RWPE1 (cell line): ENCODE measurements at regions not wholly inside any gene's neighbourhood (a gene's known extent, or its start where the extent isn't known, plus 50 kb on each side); places are given as distances from the start of the nearest gene placed in this dataset.

ENCODE experiments used
- CTCF ChIA-PET: fragments of 350-600 bp; sonication (Branson Sonifier 250); formaldehyde crosslinking; extraction: SDS; loops from one replicate; lab custom pipeline; 2021; lab: Yijun Ruan, JAX
- POLR2A ChIA-PET: fragments of 400-600 bp; formaldehyde crosslinking; extraction: SDS; loops from one replicate; lab custom pipeline; 2020; ENCODE audit warnings: antibody characterized with exemption; ENCODE audit not compliant: low non-redundant PET; lab: Yijun Ruan, JAX
- DNase-seq: peaks from one replicate; pipeline ENCODE4 v3.0.0; 2012; ENCODE audit warnings: low spot score
- H3K27ac ChIP-seq: fragments of 450-650 bp; 2 replicates; pipeline ENCODE4 v1.5.1; 2017
- CTCF ChIP-seq: fragments of 450-650 bp; conservative IDR thresholded peaks from 2 replicates; pipeline ENCODE4 v1.5.1; 2017; ENCODE audit warnings: low read depth, mild to moderate bottlenecking

DNA sequence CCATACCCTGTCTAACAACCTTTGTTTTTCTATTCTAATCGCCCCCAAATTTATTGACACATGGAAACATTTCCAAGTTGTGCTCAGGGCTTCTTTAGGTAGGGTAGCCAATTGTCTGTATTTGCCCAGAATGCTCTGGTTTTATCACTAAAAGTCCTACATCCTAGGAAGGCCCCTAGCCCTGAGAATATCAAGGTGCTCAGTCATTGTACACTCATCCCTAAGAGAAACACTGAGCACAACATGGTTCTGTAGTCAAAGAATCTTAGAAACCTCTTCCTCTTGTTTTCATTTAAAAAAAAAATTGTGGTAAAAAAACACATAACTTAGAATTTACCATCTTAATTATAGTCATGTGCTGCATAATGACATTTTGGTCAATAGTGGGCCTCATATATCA lies 69.0 kb upstream of the BASP1 start:
- H3K27ac ChIP-seq, result no peak overlapping the region
- no peak for TF ChIP-seq CTCF
- DNase-seq, result no peak
- ChIA-PET CTCF (no interaction called here), POLR2A (no interaction called here)

DNA sequence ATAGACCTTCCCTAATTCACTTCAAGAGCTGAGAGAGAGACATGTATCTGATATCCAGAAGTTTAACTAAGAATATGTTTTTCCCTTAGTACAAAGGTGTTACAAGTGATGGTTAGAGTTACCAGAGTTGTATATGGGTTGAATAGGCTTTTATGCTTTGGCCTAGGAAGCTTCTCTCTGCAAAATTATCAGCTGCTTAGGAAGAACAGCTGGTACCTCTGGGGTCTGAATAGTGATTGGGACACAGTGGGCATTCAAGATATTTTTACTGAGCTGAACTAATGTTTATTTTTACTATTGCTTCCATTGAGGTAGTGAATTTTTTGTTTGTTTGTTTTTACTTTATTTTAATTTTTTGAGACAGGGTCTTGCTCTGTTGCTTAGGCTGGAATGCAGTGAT lies 67.6 kb upstream of the BASP1 start:
- CTCF ChIA-PET, result no interaction called here

DNA sequence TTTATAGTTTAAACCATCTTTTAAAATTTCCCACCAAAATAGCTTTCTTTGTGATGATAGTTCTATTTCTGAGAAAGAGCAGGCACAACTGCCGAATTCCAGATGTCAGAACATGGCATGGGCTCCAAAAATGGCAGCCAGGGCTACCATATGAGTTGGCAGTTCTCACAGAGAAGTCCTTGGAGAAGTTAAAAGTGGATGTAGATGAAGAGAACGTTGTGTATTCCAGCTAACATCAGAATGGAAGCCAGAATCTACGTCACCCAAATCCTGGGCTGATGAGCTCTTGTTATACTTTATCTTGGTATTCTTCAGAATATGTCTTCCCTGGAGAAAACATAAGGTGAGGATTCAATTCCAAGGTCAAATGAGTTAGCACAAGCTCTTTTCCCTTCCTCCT lies 66.9 kb upstream of the BASP1 start:
- TF ChIP-seq CTCF, result no peak
- CTCF ChIA-PET, result no interaction called here
- POLR2A ChIA-PET, result no interaction called here
- DNase-seq, result no peak
- no peak overlapping the region for H3K27ac ChIP-seq

More for the DNA sequence above, 67.6 kb upstream of the BASP1 start:
- DNase-seq, result no peak
- POLR2A ChIA-PET, result no interaction called here
- no peak for TF ChIP-seq CTCF
- H3K27ac ChIP-seq, result no peak overlapping the region

DNA sequence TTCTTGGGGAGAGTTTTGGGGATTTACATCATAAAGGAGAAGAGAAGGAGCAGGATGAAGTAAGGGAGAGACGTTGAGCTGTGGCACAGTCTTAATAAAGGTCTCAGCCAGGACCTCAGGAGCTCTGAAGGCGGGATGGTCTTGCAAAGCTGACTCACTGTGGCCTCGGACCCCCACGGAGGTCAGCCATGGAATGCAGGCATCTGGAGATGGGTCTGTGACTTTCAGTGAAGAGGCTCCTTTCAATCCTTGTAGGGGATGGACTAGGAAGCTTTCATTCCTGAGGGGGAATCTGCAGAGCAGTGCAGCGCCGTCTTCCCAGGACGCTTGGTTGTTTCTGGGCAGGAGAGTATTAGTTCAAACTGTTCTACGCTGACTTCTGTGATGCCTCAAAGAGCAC lies 65.7 kb upstream of the BASP1 start:
- ChIA-PET CTCF (interaction anchor here (0.8 kb wide), 1 partner anchor 38 kb away, joined by 3 read pairs; no protein-coding TSS in a partner anchor), POLR2A (no interaction called here)
- no peak overlapping the region for H3K27ac ChIP-seq
- no peak for TF ChIP-seq CTCF
- no peak for DNase-seq

GRCh38 chr5:17154211-17154996 lies 63.0 kb upstream of the BASP1 start:
- H3K27ac ChIP-seq, result no peak overlapping the region
- no peak for TF ChIP-seq CTCF
- ChIA-PET CTCF (interaction anchor here (0.5 to 1.9 kb wide), 4 partner anchors 15 to 470 kb away, joined by 3 to 9 read pairs (median 4); no protein-coding TSS in a partner anchor), POLR2A (no interaction called here)
- DNase-seq, result peak; percentile 67

DNA sequence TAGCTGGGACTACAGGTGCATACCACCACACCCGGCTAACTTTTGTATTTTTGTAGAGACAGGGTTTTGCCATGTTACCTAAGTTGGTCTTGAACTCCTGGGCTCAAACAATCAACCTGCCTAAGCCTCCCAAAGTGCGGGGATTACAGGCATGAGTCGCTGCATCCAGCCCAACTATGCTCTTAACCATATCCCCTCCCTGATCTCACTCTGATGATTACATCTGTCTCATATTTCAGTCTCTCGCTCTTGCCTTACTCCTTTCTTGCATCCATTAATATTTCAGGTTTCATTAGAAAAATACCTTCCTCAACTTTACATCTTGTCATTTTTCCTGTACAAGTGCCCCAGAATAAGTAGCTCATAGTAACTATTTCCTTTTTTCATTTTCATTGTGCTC lies 61.0 kb upstream of the BASP1 start:
- ChIA-PET CTCF (interaction anchor here (0.6 kb wide), 1 partner anchor 518 kb away, joined by 5 read pairs; no protein-coding TSS in a partner anchor), POLR2A (no interaction called here)
- H3K27ac ChIP-seq, result no peak overlapping the region
- DNase-seq, result no peak
- TF ChIP-seq CTCF, result no peak
